ENCODE measurements at regions not wholly inside any gene's neighbourhood (a gene's known extent, or its start where the extent isn't known, plus 50 kb on each side); places are given as distances from the start of the nearest gene placed in this dataset.

GRCh38 chr15:38168467-38169070, 84.1 kb upstream of the SPRED1 start:
- TF ChIP-seq FOXM1 (IDR thresholded peaks at IDR 0.05; ENCODE audit: borderline replicate concordance, low read depth) (no peak), RAD21 (IDR thresholded peaks at IDR 0.05; ENCODE audit: low read depth) (no peak), TCF12 (IDR thresholded peaks at IDR 0.05; ENCODE audit: low read depth) (no peak), YY1 (IDR thresholded peaks at IDR 0.05; ENCODE audit: low read depth) (no peak), MAX (IDR thresholded peaks at IDR 0.05) (no peak)

- no peak for TF ChIP-seq EGR1 (IDR thresholded peaks at IDR 0.05)
- no peak for TF ChIP-seq RAD21 (IDR thresholded peaks at IDR 0.05; ENCODE audit: low read depth)
- TF ChIP-seq MAX (IDR thresholded peaks at IDR 0.05), result no peak
- TF ChIP-seq CEBPB (IDR thresholded peaks at IDR 0.05), result no peak
- TF ChIP-seq CREB1 (IDR thresholded peaks at IDR 0.05; ENCODE audit: low read depth), result no peak
- TF ChIP-seq EP300 (IDR thresholded peaks at IDR 0.05; ENCODE audit: borderline replicate concordance), result no peak
- no peak for TF ChIP-seq TCF12 (IDR thresholded peaks at IDR 0.05; ENCODE audit: low read depth)
- TF ChIP-seq USF1 (IDR thresholded peaks at IDR 0.05), result no peak
- TF ChIP-seq YY1 (IDR thresholded peaks at IDR 0.05; ENCODE audit: low read depth), result no peak
Measured at GRCh38 chr15:38171973-38172372, 80.7 kb upstream of the SPRED1 start.

- TF ChIP-seq USF1 (IDR thresholded peaks at IDR 0.05) (no peak), MAX (IDR thresholded peaks at IDR 0.05) (no peak), RAD21 (IDR thresholded peaks at IDR 0.05; ENCODE audit: low read depth) (no peak), YY1 (IDR thresholded peaks at IDR 0.05; ENCODE audit: low read depth) (no peak), EGR1 (IDR thresholded peaks at IDR 0.05) (no peak)
Measured at GRCh38 chr15:38174691-38175090, 77.9 kb upstream of the SPRED1 start.

- TF ChIP-seq MAX (IDR thresholded peaks at IDR 0.05) (no peak), REST (IDR thresholded peaks at IDR 0.05; ENCODE audit: low read depth) (no peak), ZBTB7A (IDR thresholded peaks at IDR 0.05; ENCODE audit: low read depth) (no peak), YY1 (IDR thresholded peaks at IDR 0.05; ENCODE audit: low read depth) (no peak), FOXM1 (IDR thresholded peaks at IDR 0.05; ENCODE audit: borderline replicate concordance, low read depth) (no peak), RAD21 (IDR thresholded peaks at IDR 0.05; ENCODE audit: low read depth) (no peak), NFIC (IDR thresholded peaks at IDR 0.05) (no peak), TCF12 (IDR thresholded peaks at IDR 0.05; ENCODE audit: low read depth) (no peak), CREB1 (IDR thresholded peaks at IDR 0.05; ENCODE audit: low read depth) (no peak), USF1 (IDR thresholded peaks at IDR 0.05) (no peak), TAF1 (IDR thresholded peaks at IDR 0.05; ENCODE audit: low read depth) (no peak), EP300 (IDR thresholded peaks at IDR 0.05; ENCODE audit: borderline replicate concordance) (no peak), CEBPB (IDR thresholded peaks at IDR 0.05) (no peak), EGR1 (IDR thresholded peaks at IDR 0.05) (no peak)
Measured at GRCh38 chr15:38176155-38176554, 76.5 kb upstream of the SPRED1 start.

- no peak for TF ChIP-seq RAD21 (IDR thresholded peaks at IDR 0.05; ENCODE audit: low read depth)
- no peak for TF ChIP-seq MAX (IDR thresholded peaks at IDR 0.05)
- TF ChIP-seq ZBTB7A (IDR thresholded peaks at IDR 0.05; ENCODE audit: low read depth), result no peak
- TF ChIP-seq REST (IDR thresholded peaks at IDR 0.05; ENCODE audit: low read depth), result no peak
- no peak for TF ChIP-seq FOXM1 (IDR thresholded peaks at IDR 0.05; ENCODE audit: borderline replicate concordance, low read depth)
- no peak for TF ChIP-seq EGR1 (IDR thresholded peaks at IDR 0.05)
- no peak for TF ChIP-seq CREB1 (IDR thresholded peaks at IDR 0.05; ENCODE audit: low read depth)
- no peak for TF ChIP-seq EP300 (IDR thresholded peaks at IDR 0.05; ENCODE audit: borderline replicate concordance)
- TF ChIP-seq YY1 (IDR thresholded peaks at IDR 0.05; ENCODE audit: low read depth), result no peak
- TF ChIP-seq TEAD4 (IDR thresholded peaks at IDR 0.05), result no peak
- no peak for TF ChIP-seq CEBPB (IDR thresholded peaks at IDR 0.05)
- TF ChIP-seq USF1 (IDR thresholded peaks at IDR 0.05), result no peak
- TF ChIP-seq TAF1 (IDR thresholded peaks at IDR 0.05; ENCODE audit: low read depth), result no peak
- TF ChIP-seq TCF12 (IDR thresholded peaks at IDR 0.05; ENCODE audit: low read depth), result no peak
- TF ChIP-seq NFIC (IDR thresholded peaks at IDR 0.05), result no peak
Measured at GRCh38 chr15:38176691-38177090, 75.9 kb upstream of the SPRED1 start.
